K562 (cell line): ENCODE measurements at regions not wholly inside any gene's neighbourhood (a gene's known extent, or its start where the extent isn't known, plus 50 kb on each side); places are given as distances from the start of the nearest gene placed in this dataset.

Experiments
- ATAC-seq: fragments of 200-7000 bp; cut with Tn5 transposase; 3 replicates; pipeline ENCODE4 v1.9.1; 2020; ENCODE audit warnings: moderate library complexity
- BruUV-seq: library from RNA; stranded (reverse); fragments of 400-500 nt; replicated peaks from 2 replicates; lab custom pipeline; 2021; lab: Mats Ljungman, UMichigan
- CTCF ChIA-PET: fragments of 300-600 bp; formaldehyde crosslinking; extraction: SDS; loops from one replicate; lab custom pipeline; 2021; ENCODE audit warnings: low intra/inter-chr PET ratio; lab: Yijun Ruan, JAX
- POLR2A ChIA-PET: fragments of 300-600, 350-650 bp; sonication (Branson Sonifier 250); formaldehyde crosslinking; extraction: SDS; loops from one replicate; lab custom pipeline; 2021; ENCODE audit warnings: antibody characterized with exemption, inconsistent platforms; lab: Yijun Ruan, JAX
- DNase-seq, 4 experiments: peaks; one replicate each; pipeline versions ENCODE4 v3.0.0 to v3.0.0-alpha.2; 2011 to 2018; ENCODE audit warnings: low spot score in 3 of 4, mixed read lengths in 3 of 4; ENCODE audit errors: extremely low read depth in 1 of 4
- FAIRE-seq: peaks from 2 replicates; lab custom pipeline; 2011; peaks lifted over from hg19 to GRCh38; lab: Jason Lieb, UNC
- H2AFZ ChIP-seq: 2 replicates; pipeline ENCODE4 v1.6.0; 2011; ENCODE audit warnings: low read depth, low read length, control low read depth, inconsistent platforms
- H3K27ac ChIP-seq: fragments of 200-600 bp; 3 replicates; pipeline ENCODE4 v1.8.0; 2011; ENCODE audit warnings: low read depth, mild to moderate bottlenecking, control low read depth, inconsistent platforms, low read length, moderate library complexity, mixed read lengths; ENCODE audit errors: extremely low read depth
- H3K27me3 ChIP-seq, 2 experiments: fragments of 300-600 bp in 1 of 2; 2 replicates in 1 of 2; 3 replicates in 1 of 2; pipeline versions ENCODE4 v1.6.0 to v1.8.0; 2011; ENCODE audit warnings: inconsistent platforms in 2 of 2, low read length in 2 of 2, mild to moderate bottlenecking in 1 of 2, mixed read lengths in 1 of 2, moderate library complexity in 1 of 2; ENCODE audit not compliant: control insufficient read depth in 2 of 2, insufficient read depth in 2 of 2
- H3K36me3 ChIP-seq: fragments of 300-600 bp; 3 replicates; pipeline ENCODE4 v1.8.0; 2011; ENCODE audit warnings: mild to moderate bottlenecking, low read length, inconsistent platforms; ENCODE audit not compliant: control insufficient read depth, insufficient read depth
- H3K4me1 ChIP-seq, 2 experiments: fragments of 200-600 bp in 1 of 2; replicated peaks in 1 of 2; 2 replicates in 1 of 2; 3 replicates in 1 of 2; pipeline versions ENCODE4 v1.5.1 to v1.8.0; 2011; ENCODE audit warnings: inconsistent platforms in 2 of 2, low read length in 2 of 2, mild to moderate bottlenecking in 1 of 2, mixed read lengths in 1 of 2, moderate library complexity in 1 of 2; ENCODE audit not compliant: control insufficient read depth in 2 of 2, insufficient read depth in 2 of 2
- H3K4me2 ChIP-seq: 2 replicates; pipeline ENCODE4 v1.6.1; 2011; ENCODE audit warnings: low read length, control low read depth, inconsistent platforms, mixed read lengths; ENCODE audit not compliant: insufficient read depth
- H3K4me3 ChIP-seq: fragments of 200-600 bp; sonication (generic), shearing (Covaris generic); 2 replicates; pipeline ENCODE4 v1.5.1; 2016; ENCODE audit warnings: control low read depth, inconsistent platforms
- H3K79me2 ChIP-seq: fragments of 200-600 bp; 3 replicates; pipeline ENCODE4 v1.8.0; 2011; ENCODE audit warnings: low read length, inconsistent platforms; ENCODE audit not compliant: control insufficient read depth, insufficient read depth
- H3K9ac ChIP-seq, 2 experiments: 2 replicates each; pipeline versions ENCODE4 v1.6.0 to v1.6.1; 2011; ENCODE audit warnings: low read depth in 2 of 2, low read length in 2 of 2, control low read depth in 1 of 2, inconsistent platforms in 1 of 2, mild to moderate bottlenecking in 1 of 2, mixed read lengths in 1 of 2; ENCODE audit not compliant: insufficient read depth in 1 of 2
- H3K9me1 ChIP-seq: one replicate; pipeline ENCODE4 v1.6.0; 2011; ENCODE audit warnings: inconsistent platforms, mild to moderate bottlenecking, low read length, moderate library complexity; ENCODE audit not compliant: control insufficient read depth, insufficient read depth
- H3K9me3 ChIP-seq: replicated peaks from 2 replicates; pipeline ENCODE4 v1.5.1; 2011; ENCODE audit warnings: low read depth, low read length, inconsistent platforms; ENCODE audit not compliant: control insufficient read depth, insufficient read depth
- H4K20me1 ChIP-seq: replicated peaks from 2 replicates; pipeline ENCODE4 v1.6.1; 2011; ENCODE audit warnings: low read length, inconsistent platforms, mixed read lengths; ENCODE audit not compliant: control insufficient read depth, insufficient read depth
- ERF ChIP-seq: fragments of 450-650 bp; formaldehyde crosslinking; IDR thresholded peaks from 2 replicates; pipeline ENCODE4 v1.4.0; 2020; ENCODE audit warnings: mild to moderate bottlenecking, mixed read lengths
- GTF2A2 ChIP-seq: IDR thresholded peaks from 2 replicates; pipeline ENCODE4 v1.6.1; 2016; ENCODE audit warnings: mild to moderate bottlenecking, missing genetic modification characterization, missing compliant biosample characterization
- IRF2 ChIP-seq: sonication (generic); formaldehyde crosslinking; IDR thresholded peaks from 2 replicates; pipeline ENCODE4 v1.8.1; 2022; ENCODE audit warnings: mild to moderate bottlenecking, missing genetic modification reagents
- NCOA2 ChIP-seq, 2 experiments: fragments of 450-650 bp; IDR thresholded peaks; 2 replicates each; pipeline ENCODE4 v1.6.1; 2018; ENCODE audit warnings: mild to moderate bottlenecking in 2 of 2, moderate library complexity in 1 of 2; ENCODE audit not compliant: partially characterized antibody in 2 of 2
- PHF21A ChIP-seq: fragments of 450-650 bp; IDR thresholded peaks from 2 replicates; pipeline ENCODE4 v1.6.1; 2017; ENCODE audit warnings: low read depth, borderline replicate concordance
- SAP30 ChIP-seq: fragments of 200-600 bp; sonication (generic); IDR thresholded peaks from 2 replicates; pipeline ENCODE4 v1.6.1; 2012; ENCODE audit warnings: borderline replicate concordance, low read depth, mild to moderate bottlenecking, moderate library complexity, low read length, control low read depth, inconsistent platforms; ENCODE audit not compliant: insufficient read depth, poor library complexity, severe bottlenecking
- TARDBP ChIP-seq: fragments of 450-650 bp; IDR thresholded peaks from 2 replicates; pipeline ENCODE4 v1.6.1; 2016
- ZBTB7A ChIP-seq: IDR thresholded peaks from 2 replicates; pipeline ENCODE4 v1.6.1; 2011; ENCODE audit warnings: low read depth, mild to moderate bottlenecking, low read length, moderate library complexity, borderline replicate concordance; ENCODE audit not compliant: control insufficient read depth
- ZNF408 ChIP-seq: fragments of 250-450 bp; sonication (Bioruptor Pico); IDR thresholded peaks from 2 replicates; pipeline ENCODE4 v1.4.0; 2020; ENCODE audit warnings: low read depth, mild to moderate bottlenecking, moderate library complexity
- WGBS: fragments of 100-300 bp; shearing (Covaris generic); methylation state at CpG from one replicate; pipeline ENCODE4 v1.1.6; 2016; ENCODE audit warnings: low coverage, mixed read lengths; ENCODE audit not compliant: insufficient coverage; ENCODE audit errors: missing lambda C conversion rate; 5-methylcytosine and 5-hydroxymethylcytosine counted together
- in situ Hi-C: fragments of 300-500 bp; cut with MboI; formaldehyde crosslinking; loops from 4 replicates; pipeline ENCODE4 v1.15.0; 2018; ENCODE audit warnings: inconsistent platforms, mixed read lengths
- intact Hi-C: fragments of 100-400 bp; cut with micrococcal nuclease; formaldehyde crosslinking; loops from 2 replicates; pipeline ENCODE4 v1.14.2; 2022
- TF ChIP-seq, protein P1 (sequence below): fragments of 250-450 bp; sonication (Bioruptor Pico); IDR thresholded peaks from 2 replicates; pipeline ENCODE4 v1.5.0; 2021; ENCODE audit warnings: mild to moderate bottlenecking, moderate library complexity
- TF ChIP-seq, protein P2 (sequence below), 2 experiments: IDR thresholded peaks in 1 of 2; conservative IDR thresholded peaks in 1 of 2; 2 replicates each; pipeline ENCODE4 v1.6.1; 2016; ENCODE audit warnings: low read depth in 2 of 2, mild to moderate bottlenecking in 1 of 2, missing compliant biosample characterization in 1 of 2, missing genetic modification characterization in 1 of 2, moderate library complexity in 1 of 2

DNA sequence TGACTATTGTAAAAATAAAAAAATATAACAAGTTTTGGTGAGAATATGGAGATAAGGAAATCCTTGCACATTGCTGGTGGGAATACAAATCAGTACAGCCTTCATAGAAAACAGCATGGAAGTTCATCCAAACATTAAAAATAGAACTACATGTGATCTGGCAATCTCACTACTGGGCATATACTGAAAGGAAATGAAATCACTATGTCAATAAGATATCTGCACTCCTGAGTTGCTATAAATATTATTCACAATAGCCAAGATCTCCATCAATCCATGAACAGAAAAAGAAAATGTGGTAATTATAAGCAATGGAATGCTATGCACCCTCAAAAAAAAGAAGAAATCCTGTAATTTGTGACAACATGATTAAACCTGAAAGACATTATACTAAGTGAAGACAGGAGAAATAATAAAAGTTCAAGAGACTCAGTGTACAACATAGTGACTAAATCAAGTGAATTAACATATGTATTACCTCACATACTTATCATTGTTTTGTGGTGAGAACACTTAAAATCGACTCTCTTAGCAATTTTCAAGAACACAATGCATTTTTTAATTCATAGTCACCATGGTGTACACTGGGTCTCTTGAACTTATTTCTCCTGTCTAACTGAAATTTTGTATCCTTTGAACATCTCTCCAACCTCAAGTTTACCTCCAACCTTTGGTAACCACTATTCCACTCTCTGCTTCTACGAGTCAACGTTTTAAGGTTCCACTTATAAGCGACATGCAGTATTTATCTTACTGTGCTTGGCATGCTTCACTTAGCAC lies 1703.7 kb upstream of the AGA start:
- intact Hi-C loops, result no loop called here
- in situ Hi-C loops, result no loop called here
- ChIA-PET CTCF (no interaction called here), POLR2A (no interaction called here)
- Histone ChIP-seq H3K4me2 (no peak overlapping the region), H3K9me1 (no peaks in the 10 kb centered on the region), H3K9ac (no peak overlapping the region), H3K79me2 (no peaks in the 10 kb centered on the region), H3K27me3 (no peaks in the 10 kb centered on the region), H3K9me3 (no peaks in the 10 kb centered on the region), H4K20me1 (no peaks in the 10 kb centered on the region), H2AFZ (no peak overlapping the region), H3K4me3 (no peak overlapping the region), H3K36me3 (no peaks in the 10 kb centered on the region), H3K4me1 (no peaks in the 10 kb centered on the region), H3K27ac (no peak overlapping the region)
- TF ChIP-seq, protein P1, sequence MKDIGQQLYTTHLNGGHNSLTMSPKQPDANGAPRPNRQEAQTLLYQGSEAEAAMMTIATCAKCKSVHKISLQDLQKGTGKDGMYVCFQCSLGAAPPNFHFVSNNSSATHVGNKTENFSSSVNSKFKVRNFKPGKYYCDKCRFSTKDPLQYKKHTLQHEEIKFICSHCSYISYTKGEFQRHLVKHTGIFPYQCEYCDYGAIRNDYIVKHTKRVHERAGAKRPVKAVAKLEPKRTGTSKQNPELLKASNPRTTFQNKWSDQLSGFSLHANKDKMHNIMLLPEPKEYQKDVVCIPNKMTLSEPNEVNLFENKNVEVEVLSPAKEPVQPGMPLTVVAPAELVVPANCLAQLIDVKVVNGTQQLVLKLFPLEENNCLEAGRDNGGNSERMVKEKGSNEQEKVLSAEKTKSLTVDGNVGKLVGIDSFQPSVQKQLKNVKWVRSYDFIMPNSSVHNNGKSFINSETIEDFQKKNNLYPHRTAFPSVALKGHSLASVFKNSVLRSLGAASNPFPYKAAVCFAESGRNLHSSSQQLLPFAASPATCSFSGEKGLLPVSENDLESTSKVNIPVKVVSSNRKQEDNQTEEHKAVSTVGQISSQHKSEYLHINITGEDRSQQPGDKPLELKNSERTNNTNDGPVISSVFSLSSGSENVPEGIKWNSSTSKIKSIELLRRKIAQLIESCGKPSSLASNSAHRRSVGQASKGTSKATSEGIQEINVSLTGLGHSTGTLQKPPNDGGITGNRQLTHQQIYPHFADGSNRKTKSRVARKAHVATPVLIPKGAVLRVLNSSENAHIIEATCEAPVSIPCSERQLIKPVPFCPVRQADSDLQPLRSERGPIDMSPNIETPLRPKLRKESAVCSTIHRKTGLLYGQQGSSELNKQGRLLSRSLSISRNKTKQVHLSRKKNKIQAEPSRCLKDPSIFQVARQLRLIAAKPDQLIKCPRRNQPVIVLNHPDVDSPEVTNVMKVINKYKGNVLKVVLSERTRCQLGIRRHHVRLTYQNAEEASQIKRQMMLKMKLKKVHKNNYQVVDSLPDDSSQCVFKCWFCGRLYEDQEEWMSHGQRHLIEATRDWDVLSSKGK (CRISPR knock-in tag), result no peak
- TF ChIP-seq PHF21A, result no peak
- no peak for TF ChIP-seq ERF
- TF ChIP-seq GTF2A2 (tag), result no peak
- TF ChIP-seq SAP30, result no peak
- no peak for TF ChIP-seq TARDBP
- TF ChIP-seq, protein P2, sequence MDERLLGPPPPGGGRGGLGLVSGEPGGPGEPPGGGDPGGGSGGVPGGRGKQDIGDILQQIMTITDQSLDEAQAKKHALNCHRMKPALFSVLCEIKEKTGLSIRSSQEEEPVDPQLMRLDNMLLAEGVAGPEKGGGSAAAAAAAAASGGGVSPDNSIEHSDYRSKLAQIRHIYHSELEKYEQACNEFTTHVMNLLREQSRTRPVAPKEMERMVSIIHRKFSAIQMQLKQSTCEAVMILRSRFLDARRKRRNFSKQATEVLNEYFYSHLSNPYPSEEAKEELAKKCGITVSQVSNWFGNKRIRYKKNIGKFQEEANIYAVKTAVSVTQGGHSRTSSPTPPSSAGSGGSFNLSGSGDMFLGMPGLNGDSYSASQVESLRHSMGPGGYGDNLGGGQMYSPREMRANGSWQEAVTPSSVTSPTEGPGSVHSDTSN (CRISPR knock-in tag; IDR thresholded peaks at IDR 0.05; ENCODE audit: low read depth), result no peak
- TF ChIP-seq, protein P2 (tag; conservative IDR thresholded peaks at IDR 0.05; ENCODE audit: low read depth), result no peak
- TF ChIP-seq ZNF408 (CRISPR knock-in tag), result no peak
- no peak for TF ChIP-seq NCOA2 (IDR thresholded peaks at IDR 0.05; ENCODE audit: partially characterized antibody in 2 of 2)
- no peak for TF ChIP-seq IRF2
- no peak for TF ChIP-seq ZBTB7A
- no peak for ATAC-seq
- DNase-seq, result no peak
- FAIRE-seq, result no peak
- no TSS peak for BruUV-seq
- 0% methylated on average over 4 of the region's 4 CpGs for WGBS
